ENCODE measurements at regions not wholly inside any gene's neighbourhood (a gene's known extent, or its start where the extent isn't known, plus 50 kb on each side); places are given as distances from the start of the nearest gene placed in this dataset.

- WGBS, 2 experiments (ENCODE audit: insufficient coverage in 2 of 2) = no CpG with 5 or more reads among the region's 1 CpG
- no peaks in the 10 kb centered on the region for H3K4me1 ChIP-seq (ENCODE audit: control insufficient read depth, insufficient read depth, low read length, poor library complexity, severe bottlenecking)
- no peak overlapping the region for H3K4me3 ChIP-seq (ENCODE audit: extremely low read depth, insufficient read depth, low read length, poor library complexity, severe bottlenecking)
- no peaks in the 10 kb centered on the region for H3K9me3 ChIP-seq (ENCODE audit: control insufficient read depth, low read length)
- no peaks in the 10 kb centered on the region for H3K36me3 ChIP-seq (ENCODE audit: control insufficient read depth, insufficient read depth, low read length)
- no peak overlapping the region for H3K27ac ChIP-seq (ENCODE audit: low read depth, low read length, severe bottlenecking)
Measured at GRCh38 chr9:1591310-1591709, 423.8 kb upstream of the SMARCA2 start.

GRCh38 chr9:1598270-1598669 is 416.9 kb upstream of the SMARCA2 start:
- Histone ChIP-seq H3K4me3 (ENCODE audit: extremely low read depth, insufficient read depth, low read length, poor library complexity, severe bottlenecking) (no peak overlapping the region), H3K27ac (ENCODE audit: low read depth, low read length, severe bottlenecking) (no peak overlapping the region), H3K36me3 (ENCODE audit: control insufficient read depth, insufficient read depth, low read length) (no peaks in the 10 kb centered on the region), H3K4me1 (ENCODE audit: control insufficient read depth, insufficient read depth, low read length, poor library complexity, severe bottlenecking) (no peaks in the 10 kb centered on the region), H3K9me3 (ENCODE audit: control insufficient read depth, low read length) (no peaks in the 10 kb centered on the region)
- WGBS, 2 experiments (ENCODE audit: insufficient coverage in 2 of 2) = 58 to 64% methylated on average over 2 of the region's 2 CpGs

- Histone ChIP-seq H3K4me1 (ENCODE audit: control insufficient read depth, insufficient read depth, low read length, poor library complexity, severe bottlenecking) (no peaks in the 10 kb centered on the region), H3K36me3 (ENCODE audit: control insufficient read depth, insufficient read depth, low read length) (no peaks in the 10 kb centered on the region), H3K4me3 (ENCODE audit: extremely low read depth, insufficient read depth, low read length, poor library complexity, severe bottlenecking) (no peak overlapping the region), H3K27ac (ENCODE audit: low read depth, low read length, severe bottlenecking) (no peak overlapping the region), H3K9me3 (ENCODE audit: control insufficient read depth, low read length) (no peaks in the 10 kb centered on the region)
- WGBS, 2 experiments (ENCODE audit: insufficient coverage in 2 of 2) = no CpG with 5 or more reads among the region's 2 CpGs
Measured at GRCh38 chr9:1599961-1600360, 415.2 kb upstream of the SMARCA2 start.

GRCh38 chr9:1604942-1605560 is 410.1 kb upstream of the SMARCA2 start:
- H3K27ac ChIP-seq (ENCODE audit: low read depth, low read length, severe bottlenecking) = no peak overlapping the region
- no peaks in the 10 kb centered on the region for H3K9me3 ChIP-seq (ENCODE audit: control insufficient read depth, low read length)
- no peaks in the 10 kb centered on the region for H3K4me1 ChIP-seq (ENCODE audit: control insufficient read depth, insufficient read depth, low read length, poor library complexity, severe bottlenecking)
- 72 to 80% methylated on average over 1 to 2 of the region's 5 CpGs for WGBS, 2 experiments (ENCODE audit: insufficient coverage in 2 of 2)
- H3K4me3 ChIP-seq (ENCODE audit: extremely low read depth, insufficient read depth, low read length, poor library complexity, severe bottlenecking) = no peak overlapping the region
- no peaks in the 10 kb centered on the region for H3K36me3 ChIP-seq (ENCODE audit: control insufficient read depth, insufficient read depth, low read length)

- 77 to 93% methylated on average over 2 to 3 of the region's 5 CpGs for WGBS, 2 experiments (ENCODE audit: insufficient coverage in 2 of 2)
- Histone ChIP-seq H3K36me3 (ENCODE audit: control insufficient read depth, insufficient read depth, low read length) (no peaks in the 10 kb centered on the region), H3K4me1 (ENCODE audit: control insufficient read depth, insufficient read depth, low read length, poor library complexity, severe bottlenecking) (no peaks in the 10 kb centered on the region), H3K4me3 (ENCODE audit: extremely low read depth, insufficient read depth, low read length, poor library complexity, severe bottlenecking) (no peak overlapping the region), H3K27ac (ENCODE audit: low read depth, low read length, severe bottlenecking) (no peak overlapping the region), H3K9me3 (ENCODE audit: control insufficient read depth, low read length) (no peaks in the 10 kb centered on the region)
Measured at GRCh38 chr9:1606253-1606652, 408.9 kb upstream of the SMARCA2 start.

GRCh38 chr9:1612886-1613285 is 402.3 kb upstream of the SMARCA2 start:
- no peak overlapping the region for H3K27ac ChIP-seq (ENCODE audit: low read depth, low read length, severe bottlenecking)
- H3K4me1 ChIP-seq (ENCODE audit: control insufficient read depth, insufficient read depth, low read length, poor library complexity, severe bottlenecking) = no peaks in the 10 kb centered on the region
- no peaks in the 10 kb centered on the region for H3K36me3 ChIP-seq (ENCODE audit: control insufficient read depth, insufficient read depth, low read length)
- WGBS, 2 experiments (ENCODE audit: insufficient coverage in 2 of 2) = 80% methylated on average over 1 of the region's 2 CpGs; no CpG with 5 or more reads in 1 of the 2 experiments
- no peaks in the 10 kb centered on the region for H3K9me3 ChIP-seq (ENCODE audit: control insufficient read depth, low read length)
- H3K4me3 ChIP-seq (ENCODE audit: extremely low read depth, insufficient read depth, low read length, poor library complexity, severe bottlenecking) = no peak overlapping the region

GRCh38 chr9:1617419-1617818 is 397.7 kb upstream of the SMARCA2 start:
- no peak overlapping the region for H3K4me3 ChIP-seq (ENCODE audit: extremely low read depth, insufficient read depth, low read length, poor library complexity, severe bottlenecking)
- H3K4me1 ChIP-seq (ENCODE audit: control insufficient read depth, insufficient read depth, low read length, poor library complexity, severe bottlenecking) = no peaks in the 10 kb centered on the region
- no peak overlapping the region for H3K27ac ChIP-seq (ENCODE audit: low read depth, low read length, severe bottlenecking)
- H3K36me3 ChIP-seq (ENCODE audit: control insufficient read depth, insufficient read depth, low read length) = no peaks in the 10 kb centered on the region
- H3K9me3 ChIP-seq (ENCODE audit: control insufficient read depth, low read length) = no peaks in the 10 kb centered on the region
- WGBS, 2 experiments (ENCODE audit: insufficient coverage in 2 of 2) = 54 to 86% methylated on average over 1 of the region's 3 CpGs

- 75 to 76% methylated on average over 4 to 5 of the region's 8 CpGs for WGBS, 2 experiments (ENCODE audit: insufficient coverage in 2 of 2)
- Histone ChIP-seq H3K4me3 (ENCODE audit: extremely low read depth, insufficient read depth, low read length, poor library complexity, severe bottlenecking) (no peak overlapping the region), H3K9me3 (ENCODE audit: control insufficient read depth, low read length) (no peaks in the 10 kb centered on the region), H3K4me1 (ENCODE audit: control insufficient read depth, insufficient read depth, low read length, poor library complexity, severe bottlenecking) (no peaks in the 10 kb centered on the region), H3K36me3 (ENCODE audit: control insufficient read depth, insufficient read depth, low read length) (no peaks in the 10 kb centered on the region), H3K27ac (ENCODE audit: low read depth, low read length, severe bottlenecking) (no peak overlapping the region)
Measured at GRCh38 chr9:1619915-1620710, 395.0 kb upstream of the SMARCA2 start.

- H3K27ac ChIP-seq (ENCODE audit: low read depth, low read length, severe bottlenecking) = no peak overlapping the region
- no peaks in the 10 kb centered on the region for H3K36me3 ChIP-seq (ENCODE audit: control insufficient read depth, insufficient read depth, low read length)
- no peaks in the 10 kb centered on the region for H3K9me3 ChIP-seq (ENCODE audit: control insufficient read depth, low read length)
- H3K4me1 ChIP-seq (ENCODE audit: control insufficient read depth, insufficient read depth, low read length, poor library complexity, severe bottlenecking) = no peaks in the 10 kb centered on the region
- no peak overlapping the region for H3K4me3 ChIP-seq (ENCODE audit: extremely low read depth, insufficient read depth, low read length, poor library complexity, severe bottlenecking)
- 67% methylated on average over 1 of the region's 2 CpGs for WGBS, 2 experiments (ENCODE audit: insufficient coverage in 2 of 2)
Measured at GRCh38 chr9:1637401-1637800, 377.7 kb upstream of the SMARCA2 start.

- no peaks in the 10 kb centered on the region for H3K36me3 ChIP-seq (ENCODE audit: control insufficient read depth, insufficient read depth, low read length)
- H3K4me1 ChIP-seq (ENCODE audit: control insufficient read depth, insufficient read depth, low read length, poor library complexity, severe bottlenecking) = no peaks in the 10 kb centered on the region
- H3K9me3 ChIP-seq (ENCODE audit: control insufficient read depth, low read length) = no peaks in the 10 kb centered on the region
- H3K27ac ChIP-seq (ENCODE audit: low read depth, low read length, severe bottlenecking) = no peak overlapping the region
- H3K4me3 ChIP-seq (ENCODE audit: extremely low read depth, insufficient read depth, low read length, poor library complexity, severe bottlenecking) = no peak overlapping the region
- 49 to 85% methylated on average over 2 to 5 of the region's 5 CpGs for WGBS, 2 experiments (ENCODE audit: insufficient coverage in 2 of 2)
Measured at GRCh38 chr9:1639166-1639565, 376.0 kb upstream of the SMARCA2 start.

- H3K27ac ChIP-seq (ENCODE audit: low read depth, low read length, severe bottlenecking) = peak overlapping the region; percentile 18
- peaks cover 5% of the 10 kb centered on the region for H3K4me1 ChIP-seq (ENCODE audit: control insufficient read depth, insufficient read depth, low read length, poor library complexity, severe bottlenecking)
- H3K36me3 ChIP-seq (ENCODE audit: control insufficient read depth, insufficient read depth, low read length) = no peaks in the 10 kb centered on the region
- WGBS, 2 experiments (ENCODE audit: insufficient coverage in 2 of 2) = 50 to 56% methylated on average over 1 of the region's 1 CpG
- no peaks in the 10 kb centered on the region for H3K9me3 ChIP-seq (ENCODE audit: control insufficient read depth, low read length)
- no peak overlapping the region for H3K4me3 ChIP-seq (ENCODE audit: extremely low read depth, insufficient read depth, low read length, poor library complexity, severe bottlenecking)
Measured at GRCh38 chr9:1647776-1648175, 367.4 kb upstream of the SMARCA2 start.

Measured in mesodermal cell (in vitro differentiated cells).